Omental fat pad (tissue), 3 donors: ENCODE measurements at regions not wholly inside any gene's neighbourhood (a gene's known extent, or its start where the extent isn't known, plus 50 kb on each side); places are given as distances from the start of the nearest gene placed in this dataset. TPM values are rescaled to one million over a fixed set of nuclear protein-coding genes. Genes with fewer than 3 reads are reported as not detected.
A peak's percentile ranks its signal among the peaks of the same experiment; 100 is the strongest.

Source experiments
- ATAC-seq: fragments of 150-250 bp; one replicate; pipeline ENCODE4 v1.9.1; 2016; ENCODE audit warnings: mild to moderate bottlenecking, moderate library complexity; ENCODE audit not compliant: low FRiP score
- DNase-seq: peaks from one replicate; pipeline ENCODE4 v3.0.0-alpha.2; 2019; ENCODE audit warnings: low spot score
- CTCF ChIP-seq, 3 donors: fragments of 450-650 bp; IDR thresholded peaks; one replicate each; pipeline ENCODE4 v1.5.1; 2016 to 2017; ENCODE audit warnings: antibody characterized with exemption in 3 of 3, mild to moderate bottlenecking in 3 of 3, moderate library complexity in 2 of 3
- small RNA-seq: library from RNA; depleted of rRNA; stranded (forward); fragments of <200 nt; gene quantifications from one replicate; pipeline ENCODE3, GENCODE V24; 2016

- peak; percentile 68 for ATAC-seq
- TF ChIP-seq CTCF (IDR thresholded peaks at IDR 0.05) = no peak
Measured at GRCh38 chr1:201778279-201779065, 50.5 kb upstream of the IPO9 start.

More at GRCh38 chr1:201778279-201779065, 50.5 kb upstream of the IPO9 start:
- no peak for DNase-seq

Small RNA genes in the stretch of these regions (small RNA-seq; reads per million reads assigned to genes)
- gene MIR5191 (not detected), gene RNU6-501P (not detected)
